ENCODE measurements at regions not wholly inside any gene's neighbourhood (a gene's known extent, or its start where the extent isn't known, plus 50 kb on each side); places are given as distances from the start of the nearest gene placed in this dataset.

DNA sequence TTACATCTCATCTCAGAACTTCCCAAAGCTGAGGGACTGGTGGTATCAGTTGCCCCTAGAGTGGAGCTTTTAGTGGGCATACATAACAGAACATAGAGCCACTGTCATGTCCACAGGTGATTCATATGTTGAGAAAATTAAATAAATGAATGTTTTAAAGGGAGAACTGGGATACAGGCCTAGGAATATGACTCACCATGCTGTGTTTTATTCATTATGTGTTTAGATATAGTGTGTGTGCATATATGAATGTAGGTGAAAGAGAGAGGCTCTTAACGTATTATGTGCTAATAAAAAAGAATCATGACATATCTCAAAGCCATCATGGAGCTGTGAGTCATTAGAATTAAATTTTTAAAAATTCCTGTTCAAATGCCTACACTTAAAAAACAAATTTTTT is 332.2 kb upstream of the RSPO3 start:
- TF ChIP-seq, protein P1, sequence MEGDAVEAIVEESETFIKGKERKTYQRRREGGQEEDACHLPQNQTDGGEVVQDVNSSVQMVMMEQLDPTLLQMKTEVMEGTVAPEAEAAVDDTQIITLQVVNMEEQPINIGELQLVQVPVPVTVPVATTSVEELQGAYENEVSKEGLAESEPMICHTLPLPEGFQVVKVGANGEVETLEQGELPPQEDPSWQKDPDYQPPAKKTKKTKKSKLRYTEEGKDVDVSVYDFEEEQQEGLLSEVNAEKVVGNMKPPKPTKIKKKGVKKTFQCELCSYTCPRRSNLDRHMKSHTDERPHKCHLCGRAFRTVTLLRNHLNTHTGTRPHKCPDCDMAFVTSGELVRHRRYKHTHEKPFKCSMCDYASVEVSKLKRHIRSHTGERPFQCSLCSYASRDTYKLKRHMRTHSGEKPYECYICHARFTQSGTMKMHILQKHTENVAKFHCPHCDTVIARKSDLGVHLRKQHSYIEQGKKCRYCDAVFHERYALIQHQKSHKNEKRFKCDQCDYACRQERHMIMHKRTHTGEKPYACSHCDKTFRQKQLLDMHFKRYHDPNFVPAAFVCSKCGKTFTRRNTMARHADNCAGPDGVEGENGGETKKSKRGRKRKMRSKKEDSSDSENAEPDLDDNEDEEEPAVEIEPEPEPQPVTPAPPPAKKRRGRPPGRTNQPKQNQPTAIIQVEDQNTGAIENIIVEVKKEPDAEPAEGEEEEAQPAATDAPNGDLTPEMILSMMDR (conservative IDR thresholded peaks at IDR 0.05; ENCODE audit: low read depth, low read length), result no peak
- no peak for TF ChIP-seq SMC3 (IDR thresholded peaks at IDR 0.05; ENCODE audit: low read depth, low read length)
- no peak for TF ChIP-seq CEBPB (IDR thresholded peaks at IDR 0.05; ENCODE audit: low read depth, low read length)
- TF ChIP-seq RCOR1 (IDR thresholded peaks at IDR 0.05; ENCODE audit: insufficient replicate concordance, low read length), result no peak
- no peak for TF ChIP-seq MAFK (IDR thresholded peaks at IDR 0.05; ENCODE audit: low read depth, low read length)
- no peak for TF ChIP-seq POLR2A (IDR thresholded peaks at IDR 0.05; ENCODE audit: low read depth, low read length)
- TF ChIP-seq, protein P2, sequence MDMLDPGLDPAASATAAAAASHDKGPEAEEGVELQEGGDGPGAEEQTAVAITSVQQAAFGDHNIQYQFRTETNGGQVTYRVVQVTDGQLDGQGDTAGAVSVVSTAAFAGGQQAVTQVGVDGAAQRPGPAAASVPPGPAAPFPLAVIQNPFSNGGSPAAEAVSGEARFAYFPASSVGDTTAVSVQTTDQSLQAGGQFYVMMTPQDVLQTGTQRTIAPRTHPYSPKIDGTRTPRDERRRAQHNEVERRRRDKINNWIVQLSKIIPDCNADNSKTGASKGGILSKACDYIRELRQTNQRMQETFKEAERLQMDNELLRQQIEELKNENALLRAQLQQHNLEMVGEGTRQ (IDR thresholded peaks at IDR 0.05; ENCODE audit: low read depth, low read length), result no peak
- no peak for TF ChIP-seq MXI1 (IDR thresholded peaks at IDR 0.05; ENCODE audit: borderline replicate concordance, low read depth, low read length)
- TF ChIP-seq FOS (IDR thresholded peaks at IDR 0.05; ENCODE audit: low read depth, low read length), result no peak
- TF ChIP-seq RAD21 (IDR thresholded peaks at IDR 0.05; ENCODE audit: low read length), result no peak
- TF ChIP-seq, protein P3, sequence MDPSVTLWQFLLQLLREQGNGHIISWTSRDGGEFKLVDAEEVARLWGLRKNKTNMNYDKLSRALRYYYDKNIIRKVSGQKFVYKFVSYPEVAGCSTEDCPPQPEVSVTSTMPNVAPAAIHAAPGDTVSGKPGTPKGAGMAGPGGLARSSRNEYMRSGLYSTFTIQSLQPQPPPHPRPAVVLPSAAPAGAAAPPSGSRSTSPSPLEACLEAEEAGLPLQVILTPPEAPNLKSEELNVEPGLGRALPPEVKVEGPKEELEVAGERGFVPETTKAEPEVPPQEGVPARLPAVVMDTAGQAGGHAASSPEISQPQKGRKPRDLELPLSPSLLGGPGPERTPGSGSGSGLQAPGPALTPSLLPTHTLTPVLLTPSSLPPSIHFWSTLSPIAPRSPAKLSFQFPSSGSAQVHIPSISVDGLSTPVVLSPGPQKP (IDR thresholded peaks at IDR 0.05; ENCODE audit: borderline replicate concordance, low read depth, low read length), result no peak
- no peak for TF ChIP-seq CHD1 (IDR thresholded peaks at IDR 0.05; ENCODE audit: low read depth, low read length)
- no peak for TF ChIP-seq RFX5 (IDR thresholded peaks at IDR 0.05; ENCODE audit: low read depth, low read length)
- no peak for TF ChIP-seq BHLHE40 (IDR thresholded peaks at IDR 0.05; ENCODE audit: low read depth, low read length)
